ELF-1 (cell line): ENCODE measurements at regions not wholly inside any gene's neighbourhood (a gene's known extent, or its start where the extent isn't known, plus 50 kb on each side); places are given as distances from the start of the nearest gene placed in this dataset.
"Not testable (repeated sequence)": the region's sequence is repeated elsewhere in the genome, so short reads cannot be mapped to it uniquely, and the experiment has no call there.

ENCODE experiments used
- DNase-seq: peaks from one replicate; pipeline ENCODE4 v3.0.0-alpha.2; 2016; ENCODE audit warnings: low read depth, low spot score

GRCh38 chr22:48309115-48309705 lies 1518.5 kb downstream of the BRD1 start:
- no peak for DNase-seq

- no peak for DNase-seq
Measured at GRCh38 chr22:48307931-48308330, 1519.7 kb downstream of the BRD1 start.

GRCh38 chr22:48306785-48307510 lies 1520.7 kb downstream of the BRD1 start:
- no peak for DNase-seq

- no peak for DNase-seq
Measured at GRCh38 chr22:48306284-48306683, 1521.4 kb downstream of the BRD1 start.

GRCh38 chr22:48305726-48306235 lies 1521.9 kb downstream of the BRD1 start:
- no peak for DNase-seq

GRCh38 chr22:48303369-48303725 lies 1524.3 kb downstream of the BRD1 start:
- no peak for DNase-seq

- DNase-seq, result no peak
Measured at GRCh38 chr22:48302657-48303368, 1524.9 kb downstream of the BRD1 start.

GRCh38 chr22:48301908-48302307 lies 1525.8 kb downstream of the BRD1 start:
- DNase-seq, result no peak

GRCh38 chr22:48301421-48301820 lies 1526.3 kb downstream of the BRD1 start:
- DNase-seq, result no peak

- no peak for DNase-seq
Measured at GRCh38 chr22:48300877-48301276, 1526.8 kb downstream of the BRD1 start.

GRCh38 chr22:48299801-48300200 lies 1527.9 kb downstream of the BRD1 start:
- no peak for DNase-seq

- DNase-seq, result no peak
Measured at GRCh38 chr22:48299124-48299523, 1528.5 kb downstream of the BRD1 start.

GRCh38 chr22:48297296-48297695 lies 1530.4 kb downstream of the BRD1 start:
- no peak for DNase-seq

GRCh38 chr22:48289954-48290353 lies 1527.5 kb downstream of the TBC1D22A start:
- not testable (repeated sequence) for DNase-seq

- no peak for DNase-seq
Measured at GRCh38 chr22:48288376-48288940, 1526.0 kb downstream of the TBC1D22A start.

- DNase-seq, result no peak
Measured at GRCh38 chr22:48287031-48287430, 1524.6 kb downstream of the TBC1D22A start.

GRCh38 chr22:48284671-48285070 lies 1522.2 kb downstream of the TBC1D22A start:
- no peak for DNase-seq

GRCh38 chr22:48282804-48283203 lies 1520.4 kb downstream of the TBC1D22A start:
- no peak for DNase-seq

GRCh38 chr22:48279461-48279756 lies 1517.0 kb downstream of the TBC1D22A start:
- no peak for DNase-seq

GRCh38 chr22:48278620-48279460 lies 1516.4 kb downstream of the TBC1D22A start:
- DNase-seq, result no peak

- no peak for DNase-seq
Measured at GRCh38 chr22:48277868-48278581, 1515.6 kb downstream of the TBC1D22A start.
